Neural cell (in vitro differentiated cells): ENCODE measurements at regions not wholly inside any gene's neighbourhood (a gene's known extent, or its start where the extent isn't known, plus 50 kb on each side); places are given as distances from the start of the nearest gene placed in this dataset.

Experiments used
- H2AFZ ChIP-seq: fragments of 200-600, 300-800 bp; sonication (generic), shearing (Covaris generic); 2 replicates; pipeline ENCODE4 v1.6.0; 2014; ENCODE audit warnings: low read depth, mild to moderate bottlenecking, antibody characterized with exemption, low read length, moderate library complexity
- H3F3A ChIP-seq: fragments of 200-600 bp; shearing (Covaris generic); 2 replicates; pipeline ENCODE4 v1.6.1; 2016; ENCODE audit warnings: mild to moderate bottlenecking, moderate library complexity, mixed read lengths, antibody characterized with exemption, low read length; ENCODE audit not compliant: insufficient read depth, poor library complexity, severe bottlenecking
- H3K27ac ChIP-seq: fragments of 200-600, 300-800 bp; sonication (generic), shearing (Covaris generic); 2 replicates; pipeline ENCODE4 v1.5.1; 2014; ENCODE audit warnings: mild to moderate bottlenecking, low read length, moderate library complexity
- H3K27me3 ChIP-seq: fragments of 300-800, 200-600 bp; sonication (generic), shearing (Covaris generic); 2 replicates; pipeline ENCODE4 v1.6.0; 2014; ENCODE audit warnings: mild to moderate bottlenecking, low read depth, low read length, moderate library complexity; ENCODE audit not compliant: insufficient read depth
- H3K36me3 ChIP-seq: fragments of 300-800, 200-600 bp; sonication (generic), shearing (Covaris generic); 2 replicates; pipeline ENCODE4 v1.5.1; 2014; ENCODE audit warnings: mild to moderate bottlenecking, antibody characterized with exemption, low read length, moderate library complexity; ENCODE audit not compliant: insufficient read depth
- H3K4me2 ChIP-seq: fragments of 300-800, 200-600 bp; sonication (generic), shearing (Covaris generic); 2 replicates; pipeline ENCODE4 v1.6.0; 2014; ENCODE audit warnings: mild to moderate bottlenecking, low read length
- H3K4me3 ChIP-seq: fragments of 300-800, 200-600 bp; sonication (generic), shearing (Covaris generic); 2 replicates; pipeline ENCODE4 v1.5.1; 2014; ENCODE audit warnings: mild to moderate bottlenecking, low read length, moderate library complexity
- H3K79me2 ChIP-seq: fragments of 200-600 bp; shearing (Covaris generic); replicated peaks from 2 replicates; pipeline ENCODE4 v1.6.0; 2014; ENCODE audit warnings: mild to moderate bottlenecking, low read length, moderate library complexity; ENCODE audit not compliant: insufficient read depth
- H3K9ac ChIP-seq: fragments of 300-800, 200-600 bp; sonication (generic), shearing (Covaris generic); 2 replicates; pipeline ENCODE4 v1.6.1; 2016; ENCODE audit warnings: mild to moderate bottlenecking, low read length, mixed read lengths
- H3K9me2 ChIP-seq: fragments of 200-600 bp; shearing (Covaris generic); 2 replicates; pipeline ENCODE4 v1.6.1; 2016; ENCODE audit warnings: mild to moderate bottlenecking, low read length, mixed read lengths; ENCODE audit not compliant: insufficient read depth
- H3K9me3 ChIP-seq: fragments of 200-600, 300-800 bp; sonication (generic), shearing (Covaris generic); 2 replicates; pipeline ENCODE4 v1.6.1; 2016; ENCODE audit warnings: mild to moderate bottlenecking, mixed run types, low read length, moderate library complexity, mixed read lengths
- H4K20me1 ChIP-seq: fragments of 200-600 bp; shearing (Covaris generic); 2 replicates; pipeline ENCODE4 v1.6.1; 2016; ENCODE audit warnings: mild to moderate bottlenecking, mixed run types; ENCODE audit not compliant: insufficient read depth
- EP300 ChIP-seq: fragments of 450-650 bp; conservative IDR thresholded peaks from 2 replicates; pipeline ENCODE4 v1.6.1; 2014; ENCODE audit warnings: antibody characterized with exemption, mild to moderate bottlenecking, moderate library complexity; ENCODE audit not compliant: poor library complexity, severe bottlenecking
- EZH2 ChIP-seq: fragments of 200-600, 300-800 bp; shearing (Covaris generic), sonication (generic); IDR thresholded peaks from 2 replicates; pipeline ENCODE4 v1.6.1; 2014; ENCODE audit warnings: antibody characterized with exemption, low read length, borderline replicate concordance, mild to moderate bottlenecking; ENCODE audit not compliant: insufficient read depth, poor library complexity, severe bottlenecking
- MXI1 ChIP-seq: fragments of 450-650 bp; conservative IDR thresholded peaks from 2 replicates; pipeline ENCODE4 v1.6.1; 2014; ENCODE audit warnings: antibody characterized with exemption, mild to moderate bottlenecking; ENCODE audit not compliant: poor library complexity, severe bottlenecking
- POLR2AphosphoS5 ChIP-seq: IDR thresholded peaks from 2 replicates; pipeline ENCODE4 v1.6.1; 2012
- RAD21 ChIP-seq: fragments of 450-650 bp; conservative IDR thresholded peaks from 2 replicates; pipeline ENCODE4 v1.6.1; 2014; ENCODE audit warnings: antibody characterized with exemption, mild to moderate bottlenecking, moderate library complexity
- REST ChIP-seq: IDR thresholded peaks from 2 replicates; pipeline ENCODE4 v1.6.1; 2012; ENCODE audit warnings: borderline replicate concordance
- SMC3 ChIP-seq: fragments of 450-650 bp; conservative IDR thresholded peaks from 2 replicates; pipeline ENCODE4 v1.6.1; 2014; ENCODE audit warnings: antibody characterized with exemption, mild to moderate bottlenecking, moderate library complexity; ENCODE audit not compliant: poor library complexity
- TAF1 ChIP-seq: IDR thresholded peaks from 2 replicates; pipeline ENCODE4 v1.6.1; 2012; ENCODE audit warnings: low read depth
- TF ChIP-seq, protein P1 (sequence below): fragments of 450-650 bp; IDR thresholded peaks from 2 replicates; pipeline ENCODE4 v1.5.1; 2014; ENCODE audit warnings: antibody characterized with exemption, mild to moderate bottlenecking, moderate library complexity; ENCODE audit not compliant: poor library complexity, severe bottlenecking

GRCh38 chr6:43890197-43891062 lies 120.4 kb downstream of the VEGFA start:
- TF ChIP-seq, protein P1, sequence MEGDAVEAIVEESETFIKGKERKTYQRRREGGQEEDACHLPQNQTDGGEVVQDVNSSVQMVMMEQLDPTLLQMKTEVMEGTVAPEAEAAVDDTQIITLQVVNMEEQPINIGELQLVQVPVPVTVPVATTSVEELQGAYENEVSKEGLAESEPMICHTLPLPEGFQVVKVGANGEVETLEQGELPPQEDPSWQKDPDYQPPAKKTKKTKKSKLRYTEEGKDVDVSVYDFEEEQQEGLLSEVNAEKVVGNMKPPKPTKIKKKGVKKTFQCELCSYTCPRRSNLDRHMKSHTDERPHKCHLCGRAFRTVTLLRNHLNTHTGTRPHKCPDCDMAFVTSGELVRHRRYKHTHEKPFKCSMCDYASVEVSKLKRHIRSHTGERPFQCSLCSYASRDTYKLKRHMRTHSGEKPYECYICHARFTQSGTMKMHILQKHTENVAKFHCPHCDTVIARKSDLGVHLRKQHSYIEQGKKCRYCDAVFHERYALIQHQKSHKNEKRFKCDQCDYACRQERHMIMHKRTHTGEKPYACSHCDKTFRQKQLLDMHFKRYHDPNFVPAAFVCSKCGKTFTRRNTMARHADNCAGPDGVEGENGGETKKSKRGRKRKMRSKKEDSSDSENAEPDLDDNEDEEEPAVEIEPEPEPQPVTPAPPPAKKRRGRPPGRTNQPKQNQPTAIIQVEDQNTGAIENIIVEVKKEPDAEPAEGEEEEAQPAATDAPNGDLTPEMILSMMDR, result no peak
- TF ChIP-seq TAF1, result no peak
- no peak for TF ChIP-seq REST
- no peak for TF ChIP-seq SMC3
- no peak for TF ChIP-seq POLR2AphosphoS5
- no peak for TF ChIP-seq EZH2
- TF ChIP-seq MXI1, result no peak
- TF ChIP-seq RAD21, result no peak
- TF ChIP-seq EP300, result no peak
- no peaks in the 10 kb centered on the region for H3K27me3 ChIP-seq
- H3K9me2 ChIP-seq, result no peaks in the 10 kb centered on the region

GRCh38 chr6:43887906-43888683 lies 118.1 kb downstream of the VEGFA start:
- Histone ChIP-seq H3K79me2 (no peaks in the 10 kb centered on the region), H3K27me3 (no peaks in the 10 kb centered on the region)
- TF ChIP-seq, protein P1, result no peak
- TF ChIP-seq EZH2, result no peak
- no peak for TF ChIP-seq MXI1
- no peak for TF ChIP-seq REST
- TF ChIP-seq TAF1, result no peak
- TF ChIP-seq EP300, result no peak
- TF ChIP-seq RAD21, result no peak

More at GRCh38 chr6:43890197-43891062, 120.4 kb downstream of the VEGFA start:
- Histone ChIP-seq H3K4me3 (no peak overlapping the region), H3K4me2 (no peak overlapping the region), H3K27ac (no peak overlapping the region), H3K9ac (peak overlapping the region; percentile 42), H2AFZ (no peak overlapping the region), H3K36me3 (no peaks in the 10 kb centered on the region), H4K20me1 (no peaks in the 10 kb centered on the region), H3F3A (no peaks in the 10 kb centered on the region), H3K79me2 (no peaks in the 10 kb centered on the region), H3K9me3 (no peaks in the 10 kb centered on the region)

More at GRCh38 chr6:43887906-43888683, 118.1 kb downstream of the VEGFA start:
- H3F3A ChIP-seq, result no peaks in the 10 kb centered on the region
- no peaks in the 10 kb centered on the region for H4K20me1 ChIP-seq
- H3K27ac ChIP-seq, result no peak overlapping the region
- no peak overlapping the region for H3K4me2 ChIP-seq
- H3K9me2 ChIP-seq, result no peaks in the 10 kb centered on the region
- H3K9me3 ChIP-seq, result no peaks in the 10 kb centered on the region
- no peaks in the 10 kb centered on the region for H3K36me3 ChIP-seq
- H3K9ac ChIP-seq, result no peak overlapping the region
- H2AFZ ChIP-seq, result no peak overlapping the region
- no peak overlapping the region for H3K4me3 ChIP-seq
